ENCODE measurements at regions not wholly inside any gene's neighbourhood (a gene's known extent, or its start where the extent isn't known, plus 50 kb on each side); places are given as distances from the start of the nearest gene placed in this dataset.

DNA sequence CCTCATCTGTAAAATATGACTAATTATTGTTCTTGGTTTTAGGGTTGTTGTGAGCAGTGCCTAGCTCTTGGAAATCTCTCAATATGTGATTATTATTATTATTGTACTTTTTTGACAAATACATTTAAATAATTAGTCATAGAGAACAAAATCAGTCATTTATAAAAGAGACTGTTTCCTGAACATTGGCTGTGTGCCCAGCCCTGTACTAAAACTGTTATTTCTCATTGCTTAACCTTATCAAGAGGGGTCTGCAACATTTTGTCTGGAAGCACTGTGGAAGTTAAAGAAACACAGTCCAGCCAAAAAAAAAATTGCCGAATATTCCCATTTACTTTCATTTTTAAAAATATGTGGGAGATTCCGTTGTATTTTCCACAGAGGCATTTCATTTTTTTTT, 989.2 kb upstream of the SLIT2 start:
- H3K4me3 ChIP-seq: peak overlapping the region in 1 of 4 donors; percentile 21
- no peaks in the 10 kb centered on the region for H3K27me3 ChIP-seq
- DNase-seq: no peak
- H3K27ac ChIP-seq: no peak overlapping the region
- peaks cover 0 to 2% (median 0%) of the 10 kb centered on the region in 4 donors for H3K9me3 ChIP-seq
- H3K4me1 ChIP-seq: peaks cover 0 to 12% (median 0%) of the 10 kb centered on the region in 4 donors
- no peaks in the 10 kb centered on the region for H3K36me3 ChIP-seq
- 71 to 88% methylated on average over 2 of the region's 2 CpGs for WGBS, 2 donors
- no peak for TF ChIP-seq EP300 (IDR thresholded peaks at IDR 0.05)
- TF ChIP-seq POLR2A (IDR thresholded peaks at IDR 0.05): no peak
- intact Hi-C loops (cut with DNase I): no loop called here

- 23 to 67% methylated on average over 2 of the region's 2 CpGs for WGBS, 2 donors
- Histone ChIP-seq H3K4me3 (no peak overlapping the region), H3K9me3 (peaks cover 0 to 2% (median 0%) of the 10 kb centered on the region in 4 donors), H3K36me3 (no peaks in the 10 kb centered on the region), H3K27me3 (no peaks in the 10 kb centered on the region), H3K4me1 (peaks cover 0 to 12% (median 0%) of the 10 kb centered on the region in 4 donors), H3K27ac (no peak overlapping the region)
- intact Hi-C loops (cut with DNase I): no loop called here
- DNase-seq: no peak
- TF ChIP-seq CTCF (IDR thresholded peaks at IDR 0.05): no peak
- TF ChIP-seq POLR2AphosphoS5 (IDR thresholded peaks at IDR 0.05): no peak
- no peak for TF ChIP-seq POLR2A (IDR thresholded peaks at IDR 0.05)
- TF ChIP-seq EP300 (IDR thresholded peaks at IDR 0.05): no peak
Observed at GRCh38 chr4:19260346-19260745, 991.4 kb upstream of the SLIT2 start.

DNA sequence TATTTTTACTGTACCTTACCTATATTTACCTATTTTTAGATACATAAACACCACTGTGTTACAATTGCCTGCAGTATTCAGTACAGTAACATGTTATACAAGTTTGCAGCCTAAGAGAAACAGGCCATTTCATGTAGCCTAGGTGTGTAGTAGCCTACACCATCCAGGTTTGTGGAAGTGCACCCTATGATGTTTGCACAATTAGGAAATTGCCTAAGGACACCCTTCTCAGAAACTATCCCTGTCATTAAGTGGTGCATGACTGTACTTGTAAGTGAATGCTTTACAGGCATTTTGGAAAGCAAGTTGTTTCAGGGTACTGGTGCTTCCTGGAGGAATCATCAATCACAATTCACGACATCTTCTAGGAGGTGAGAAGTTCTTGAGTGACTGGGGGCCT, 991.8 kb upstream of the SLIT2 start:
- intact Hi-C loops (cut with DNase I): no loop called here
- Histone ChIP-seq H3K9me3 (peaks cover 0 to 2% (median 0%) of the 10 kb centered on the region in 4 donors), H3K4me1 (peaks cover 0 to 12% (median 0%) of the 10 kb centered on the region in 4 donors), H3K27me3 (no peaks in the 10 kb centered on the region), H3K4me3 (no peak overlapping the region), H3K27ac (no peak overlapping the region), H3K36me3 (no peaks in the 10 kb centered on the region)
- no peak for DNase-seq
- WGBS, 2 donors: 2 to 39% methylated on average over 1 of the region's 1 CpG
- TF ChIP-seq CTCF (IDR thresholded peaks at IDR 0.05) (no peak), POLR2AphosphoS5 (IDR thresholded peaks at IDR 0.05) (no peak), EP300 (IDR thresholded peaks at IDR 0.05) (no peak), POLR2A (IDR thresholded peaks at IDR 0.05) (no peak)

DNA sequence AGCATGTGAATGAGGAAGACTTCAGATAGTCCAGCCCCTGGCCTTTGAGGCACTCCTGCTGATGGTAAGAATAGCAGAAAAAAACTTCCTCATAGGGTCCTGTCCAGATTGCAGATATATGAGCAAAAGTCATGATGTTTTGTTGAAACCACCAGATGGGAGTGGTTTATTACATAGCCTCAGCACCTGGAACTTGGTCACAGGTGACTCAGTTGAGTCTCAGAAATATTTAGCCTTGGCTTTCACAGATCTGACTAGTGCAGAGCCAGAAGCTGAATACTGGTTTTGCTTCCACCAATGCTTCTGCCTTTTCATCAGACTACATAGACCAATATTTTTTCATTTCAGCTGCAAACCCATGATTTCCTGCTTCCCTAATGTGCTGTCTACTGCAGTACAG, 994.9 kb upstream of the SLIT2 start:
- no peak for TF ChIP-seq POLR2AphosphoS5 (IDR thresholded peaks at IDR 0.05)
- H3K27ac ChIP-seq: no peak overlapping the region
- no peaks in the 10 kb centered on the region for H3K27me3 ChIP-seq
- H3K4me1 ChIP-seq: peaks cover 0 to 6% (median 0%) of the 10 kb centered on the region in 4 donors
- DNase-seq: no peak
- H3K9me3 ChIP-seq: peaks cover 0 to 2% (median 0%) of the 10 kb centered on the region in 4 donors
- no peak overlapping the region for H3K4me3 ChIP-seq
- no peaks in the 10 kb centered on the region for H3K36me3 ChIP-seq
- intact Hi-C loops (cut with DNase I): no loop called here

GRCh38 chr4:19254486-19254885, 997.2 kb upstream of the SLIT2 start:
- H3K4me3 ChIP-seq: no peak overlapping the region
- peaks cover 0 to 2% (median 0%) of the 10 kb centered on the region in 4 donors for H3K9me3 ChIP-seq
- TF ChIP-seq CTCF (IDR thresholded peaks at IDR 0.05) (no peak), EP300 (IDR thresholded peaks at IDR 0.05) (no peak), POLR2A (IDR thresholded peaks at IDR 0.05) (no peak), POLR2AphosphoS5 (IDR thresholded peaks at IDR 0.05) (no peak)
- H3K27ac ChIP-seq: no peak overlapping the region
- H3K36me3 ChIP-seq: no peaks in the 10 kb centered on the region
- H3K4me1 ChIP-seq: no peaks in the 10 kb centered on the region
- no peaks in the 10 kb centered on the region for H3K27me3 ChIP-seq
- no peak for DNase-seq
- intact Hi-C loops (cut with DNase I): no loop called here

GRCh38 chr4:19248023-19248422, 1003.7 kb upstream of the SLIT2 start:
- Histone ChIP-seq H3K4me1 (no peaks in the 10 kb centered on the region), H3K27ac (no peak overlapping the region), H3K27me3 (no peaks in the 10 kb centered on the region), H3K9me3 (no peaks in the 10 kb centered on the region), H3K4me3 (no peak overlapping the region), H3K36me3 (no peaks in the 10 kb centered on the region)
- no peak for DNase-seq
- WGBS, 2 donors: 74 to 81% methylated on average over 4 of the region's 4 CpGs
- intact Hi-C loops (cut with DNase I): no loop called here
- TF ChIP-seq EP300 (IDR thresholded peaks at IDR 0.05) (no peak), CTCF (IDR thresholded peaks at IDR 0.05) (no peak), POLR2AphosphoS5 (IDR thresholded peaks at IDR 0.05) (no peak)

Data from sigmoid colon (tissue), 6 donors.